Inflammatory macrophage treated with lipopolysaccharide for 1 hour (primary cell): ENCODE measurements at regions not wholly inside any gene's neighbourhood (a gene's known extent, or its start where the extent isn't known, plus 50 kb on each side); places are given as distances from the start of the nearest gene placed in this dataset.

Experiments
- DNase-seq, 2 donors: peaks; one replicate each; pipeline ENCODE4 v3.0.0-alpha.2; 2020 to 2022

DNA sequence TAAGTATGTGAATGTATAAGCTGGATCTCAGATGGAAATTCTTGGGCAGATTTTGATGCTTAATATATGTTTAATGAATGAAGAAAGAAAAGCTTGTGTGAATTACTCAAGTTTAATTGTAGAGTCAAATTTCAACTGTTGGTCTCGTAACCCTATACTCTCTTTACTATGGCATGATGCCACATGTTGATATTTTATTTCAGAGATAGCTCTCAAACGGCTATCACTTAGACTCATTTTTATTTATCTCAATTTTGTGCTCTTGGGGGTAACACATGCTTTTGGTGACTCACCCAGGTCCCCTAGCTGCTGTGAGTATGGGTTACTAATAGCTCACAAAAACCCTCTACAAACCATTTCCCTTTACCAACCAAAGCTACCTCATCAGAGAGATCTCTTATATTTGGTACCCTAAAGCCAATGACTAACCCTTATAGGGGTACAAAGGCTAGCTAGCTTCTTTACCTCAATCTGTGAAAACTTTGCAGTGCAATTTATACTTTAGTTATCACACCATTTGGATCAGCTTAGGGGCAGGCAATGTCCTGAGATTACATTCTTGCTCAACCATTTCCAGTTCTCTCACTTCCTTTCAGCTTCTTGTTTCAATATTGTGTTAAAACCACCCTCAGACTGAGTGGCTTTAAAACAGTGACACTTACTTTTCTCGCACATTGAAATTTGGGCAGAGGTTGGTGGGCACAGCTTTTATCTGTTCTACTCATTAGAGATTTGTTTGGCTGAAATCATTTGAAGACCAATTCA lies 240.3 kb downstream of the CDH7 start:
- no peak for DNase-seq

DNA sequence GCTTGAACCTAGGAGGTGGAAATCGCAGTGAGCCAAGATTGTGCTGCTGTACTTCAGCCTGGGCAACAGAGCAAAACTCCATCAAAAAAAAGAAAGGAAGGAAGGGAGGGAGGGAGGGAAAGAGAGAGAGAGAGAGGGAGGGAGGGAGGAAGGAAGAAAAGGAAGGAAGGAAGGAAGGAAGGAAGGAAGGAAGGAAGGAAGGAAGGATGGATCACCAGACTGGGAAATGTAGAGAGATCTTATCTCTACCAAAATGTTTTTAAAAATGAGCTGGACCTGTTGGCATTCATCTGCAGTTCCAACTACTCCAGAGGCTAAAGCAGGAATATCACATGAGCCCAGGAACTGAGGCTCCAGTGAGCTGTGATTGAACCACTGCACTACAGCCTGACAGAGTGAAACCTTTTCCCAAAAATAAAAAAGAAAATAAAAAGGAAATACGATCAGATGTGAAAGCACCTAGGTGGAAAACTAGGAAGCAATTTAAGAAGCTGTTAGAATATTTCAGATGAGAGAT lies 239.4 kb downstream of the CDH7 start:
- no peak for DNase-seq

DNA sequence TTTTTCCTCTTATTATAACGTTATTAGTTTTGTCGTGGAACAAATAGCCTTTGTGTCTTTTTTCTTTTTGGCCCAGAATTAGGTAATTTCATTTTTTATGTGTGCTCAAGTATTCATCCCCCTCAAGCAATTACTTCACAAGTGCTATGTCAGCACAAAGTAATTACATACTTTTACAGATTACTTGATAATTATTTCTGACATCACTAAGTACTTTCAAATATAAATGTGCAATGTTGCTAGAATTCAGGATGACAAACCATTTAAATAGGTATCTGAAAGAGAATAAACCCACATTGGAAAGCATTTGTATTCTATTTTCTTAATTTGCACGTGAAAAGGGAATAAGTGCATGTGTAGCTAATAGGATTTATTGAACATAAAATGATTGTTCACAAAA lies 238.2 kb downstream of the CDH7 start:
- DNase-seq, result no peak

DNA sequence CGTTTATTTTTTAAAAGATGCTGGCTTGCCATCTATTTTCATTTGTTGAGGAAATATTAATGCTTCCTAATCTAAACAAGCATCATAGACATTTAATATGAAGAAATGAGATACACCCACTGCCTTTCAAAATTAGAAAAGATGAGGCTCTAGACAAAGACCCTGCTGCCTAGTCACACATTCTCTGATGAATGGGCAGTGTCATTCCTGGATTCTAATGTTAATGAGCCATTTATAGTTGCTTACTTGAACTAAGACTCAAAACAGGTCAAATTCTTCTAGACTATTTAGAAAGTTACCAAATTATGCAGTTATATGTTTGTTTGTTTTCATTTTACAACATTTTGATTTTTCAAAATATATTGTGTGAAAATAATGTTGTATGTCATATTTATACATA lies 237.6 kb downstream of the CDH7 start:
- DNase-seq, result no peak

DNA sequence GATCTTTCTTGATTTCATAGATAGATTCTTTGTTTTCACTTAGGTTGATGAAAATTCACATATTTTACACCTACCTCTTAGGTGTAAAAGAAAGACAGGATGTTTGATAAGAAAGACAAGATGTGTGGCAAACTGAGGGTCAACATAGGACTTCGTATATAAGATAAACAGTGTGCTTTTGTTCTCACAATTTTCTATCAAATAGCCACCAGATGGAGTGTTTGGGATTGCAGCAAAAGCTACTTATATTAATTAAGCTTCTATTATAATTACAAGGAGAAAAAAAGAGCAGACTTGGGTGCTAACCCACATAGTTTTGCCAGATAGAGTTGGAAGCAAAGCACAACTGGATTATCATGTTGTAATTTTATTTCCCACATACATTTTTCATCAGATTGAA lies 232.9 kb downstream of the CDH7 start:
- DNase-seq, result no peak

DNA sequence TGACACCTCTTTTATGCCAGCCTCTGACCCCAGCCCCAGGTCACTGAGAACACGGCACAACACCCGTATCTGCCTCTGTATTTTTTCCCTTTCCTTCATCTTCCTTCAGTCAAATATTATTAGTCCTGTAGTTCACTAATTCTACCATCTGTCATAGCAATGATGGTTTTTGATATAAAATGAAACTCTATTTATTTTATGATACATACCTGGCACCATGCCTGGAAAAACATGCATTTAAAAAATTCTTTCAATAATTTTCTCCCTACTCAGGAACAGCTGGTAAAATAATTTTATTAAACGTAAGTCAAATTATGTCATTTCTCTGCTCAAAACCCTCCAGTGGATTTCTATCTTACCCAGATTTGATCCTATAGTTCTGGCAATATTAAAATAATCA lies 224.7 kb downstream of the CDH7 start:
- DNase-seq, result no peak

DNA sequence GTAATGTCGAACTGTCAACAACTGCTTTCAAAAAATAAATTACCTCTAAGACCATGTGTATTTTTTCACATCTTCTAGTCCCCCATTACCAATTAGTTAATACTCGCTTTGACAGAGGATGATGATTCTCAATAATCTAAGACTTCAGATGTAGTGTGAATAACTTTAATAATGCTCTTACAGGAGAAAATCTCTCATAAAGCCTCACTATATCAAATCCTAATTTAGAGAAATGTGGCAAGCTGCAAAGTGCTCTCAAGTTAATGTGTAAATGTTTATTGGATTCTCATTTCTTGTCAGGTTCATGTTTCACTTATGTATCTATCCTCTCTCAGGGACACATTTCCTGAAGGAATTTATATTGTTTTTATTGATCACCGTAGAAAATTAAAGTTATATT lies 223.9 kb downstream of the CDH7 start:
- no peak for DNase-seq

DNA sequence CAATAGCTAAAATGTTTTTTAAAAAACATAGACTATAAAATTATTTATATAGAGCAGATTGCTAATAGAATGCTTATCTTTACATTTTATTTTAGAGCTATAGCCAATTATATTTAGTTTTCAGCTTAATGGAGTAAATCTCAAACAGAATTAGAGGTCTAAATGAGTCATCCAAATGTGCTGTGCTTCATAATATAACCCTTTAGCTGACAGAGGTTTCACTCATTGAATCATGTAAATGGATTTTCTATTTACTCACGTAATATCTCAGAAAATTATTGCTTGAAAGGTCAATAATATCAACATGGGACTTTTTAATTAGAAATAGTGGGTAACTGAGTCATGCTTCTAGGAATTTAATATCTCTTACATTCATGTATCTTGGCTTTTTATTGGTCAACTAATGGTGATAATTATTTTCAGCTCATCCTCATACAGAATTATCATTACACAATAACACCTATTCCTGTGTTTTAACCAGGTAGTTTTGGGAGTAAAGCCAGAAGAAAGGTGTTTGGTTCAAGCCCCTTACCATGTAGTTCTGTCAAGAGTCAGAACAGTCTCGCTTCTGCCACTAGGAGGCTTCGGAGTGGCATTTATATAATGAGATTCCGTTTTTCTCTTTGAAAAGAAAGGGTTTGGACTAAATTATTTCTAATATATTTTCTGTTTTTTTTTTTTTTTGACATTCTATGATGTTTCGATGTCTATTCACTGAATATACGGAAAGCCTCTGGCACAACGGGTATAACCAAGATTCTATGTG lies 217.6 kb downstream of the CDH7 start:
- DNase-seq, result no peak

DNA sequence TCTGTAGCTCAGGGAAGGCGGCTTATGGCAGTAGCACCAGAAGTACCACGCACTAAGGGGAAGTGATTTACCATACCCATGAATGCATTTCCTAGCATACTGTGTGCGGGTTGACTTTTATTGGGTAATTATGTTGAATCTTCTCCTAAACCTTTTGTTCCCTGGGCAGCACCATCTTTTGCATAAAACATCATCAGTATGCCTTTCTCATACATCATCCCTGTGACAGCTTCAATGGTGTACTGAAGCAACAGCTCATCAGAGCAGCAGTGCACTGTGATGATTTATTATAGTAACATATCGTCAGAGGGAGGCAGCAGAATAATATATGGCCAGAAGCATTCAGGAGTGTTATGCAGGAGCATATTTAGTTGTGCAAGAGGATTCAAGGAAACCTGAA lies 204.9 kb downstream of the CDH7 start:
- DNase-seq, result no peak

DNA sequence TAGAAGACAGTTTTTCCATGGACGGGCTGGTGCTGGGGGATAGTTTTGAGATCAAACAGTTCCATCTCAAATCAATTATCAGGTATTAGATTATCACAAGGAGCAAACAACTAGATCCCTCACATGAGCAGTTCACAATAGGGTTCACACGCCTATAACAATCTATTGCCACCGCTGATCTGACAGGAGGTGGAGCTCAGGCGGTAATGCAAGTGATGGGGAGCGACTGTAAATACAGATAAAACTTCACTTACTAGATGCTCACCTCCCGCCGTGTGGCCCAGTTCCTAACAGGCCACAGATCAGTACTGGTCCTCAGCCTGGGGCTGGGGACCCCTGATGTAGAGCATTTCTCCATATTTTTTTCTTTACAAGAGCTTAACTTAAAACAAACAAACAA lies 203.6 kb downstream of the CDH7 start:
- DNase-seq, result no peak

DNA sequence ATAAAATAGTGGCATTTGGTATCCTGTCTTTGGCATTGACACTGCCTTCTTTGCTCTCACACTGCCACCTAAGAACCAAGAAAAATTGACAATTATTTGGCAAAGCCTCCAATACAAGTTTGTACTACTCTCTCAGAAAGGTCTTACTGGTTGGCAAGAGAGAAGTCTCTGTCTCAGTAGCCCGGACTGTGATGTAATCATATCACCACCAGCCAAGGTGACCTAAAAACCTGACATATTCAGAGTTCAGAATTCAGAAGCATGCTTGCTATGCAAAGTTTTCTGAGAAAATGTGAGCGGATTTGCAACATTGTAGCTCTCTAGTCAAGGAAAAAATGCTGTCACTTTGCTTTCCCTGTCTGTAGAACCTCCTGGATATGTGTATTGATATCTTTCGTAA lies 196.0 kb downstream of the CDH7 start:
- DNase-seq, result no peak

DNA sequence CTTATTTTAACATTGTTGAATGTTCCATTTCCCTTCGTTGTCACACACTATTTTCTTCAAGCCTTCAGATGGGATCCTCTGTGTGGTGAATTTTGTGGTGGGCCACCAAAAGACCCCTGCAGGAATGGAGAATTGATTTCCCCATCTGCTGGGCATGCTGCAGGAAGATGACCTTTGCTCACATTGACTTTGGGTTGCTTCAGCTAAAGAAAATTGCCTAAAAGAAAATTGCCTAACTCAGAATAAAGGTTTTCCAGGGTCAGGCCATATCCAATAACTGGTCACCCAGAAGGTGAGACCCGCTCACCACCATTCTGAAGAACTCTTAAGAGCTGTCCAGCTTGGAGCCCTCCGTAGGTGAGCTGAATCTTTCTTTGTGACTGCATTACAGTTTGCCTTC lies 192.5 kb downstream of the CDH7 start:
- DNase-seq, result no peak

DNA sequence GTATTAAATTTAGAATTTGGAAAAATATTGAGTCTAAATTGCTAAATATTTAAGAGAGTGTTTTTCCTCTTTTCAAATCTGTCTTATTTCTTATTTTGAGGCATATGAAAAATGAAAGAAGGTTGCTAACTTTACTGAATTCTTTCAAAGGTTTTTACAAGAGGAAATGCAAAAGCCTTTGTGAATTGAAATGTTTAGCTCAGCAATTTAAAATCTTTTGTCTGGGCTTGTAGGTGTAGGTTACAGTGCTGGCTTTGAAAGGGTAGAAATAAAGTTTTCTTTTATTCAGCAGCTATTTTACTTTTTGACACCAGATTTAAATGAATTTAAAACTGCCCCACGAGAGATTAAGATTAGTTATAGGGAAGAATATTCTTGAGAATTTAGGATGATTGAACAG lies 192.0 kb downstream of the CDH7 start:
- DNase-seq, result no peak

DNA sequence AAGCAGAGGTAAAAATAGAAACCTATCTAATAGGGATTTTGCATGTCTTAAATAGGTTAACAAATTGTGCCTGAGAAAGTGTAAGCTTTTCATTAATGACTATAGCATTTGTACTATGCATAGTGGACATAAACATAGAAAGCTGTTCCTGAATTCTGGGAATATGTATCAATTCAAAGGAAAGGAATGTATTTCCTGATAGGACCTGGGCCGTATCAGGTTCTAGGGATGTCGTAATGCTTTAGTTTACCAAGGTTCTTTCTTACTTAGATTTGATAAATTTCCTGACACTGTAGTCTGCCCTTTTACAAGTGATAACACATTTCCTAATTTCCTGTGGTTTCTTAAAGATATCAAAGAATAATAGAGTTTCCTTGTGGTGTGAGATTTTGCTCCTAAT lies 191.3 kb downstream of the CDH7 start:
- no peak for DNase-seq

DNA sequence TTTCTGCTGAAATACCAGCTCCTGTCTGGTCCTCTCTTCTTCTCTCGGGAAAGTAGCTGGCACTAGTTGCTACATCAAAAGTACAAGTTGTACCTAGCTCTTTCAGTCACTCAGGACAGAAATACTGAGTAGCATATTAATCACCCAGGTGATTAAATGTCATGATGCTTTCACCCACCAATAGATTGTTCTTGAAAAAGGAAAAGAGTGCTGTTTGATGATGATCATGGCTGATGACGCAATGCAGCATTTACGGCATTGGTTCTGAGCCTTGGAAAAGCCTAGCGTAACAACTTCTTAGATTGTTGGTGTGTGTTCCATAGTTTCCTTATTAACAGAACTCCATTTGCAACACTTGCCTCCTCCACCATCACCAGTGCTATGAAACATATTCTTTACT lies 190.7 kb downstream of the CDH7 start:
- DNase-seq, result no peak
